H9 (cell line): ENCODE measurements at regions not wholly inside any gene's neighbourhood (a gene's known extent, or its start where the extent isn't known, plus 50 kb on each side); places are given as distances from the start of the nearest gene placed in this dataset.

Source experiments
- DNase-seq: peaks from one replicate; pipeline ENCODE4 v3.0.0-alpha.2; 2017
- H2AFZ ChIP-seq: one replicate; pipeline ENCODE4 v1.6.1; 2013; ENCODE audit warnings: mild to moderate bottlenecking, low read length, control low read depth, moderate library complexity
- H2AK5ac ChIP-seq: 2 replicates; pipeline ENCODE4 v1.6.1; 2013; ENCODE audit warnings: low read length, control low read depth, mixed read lengths; ENCODE audit not compliant: insufficient read length
- H2BK120ac ChIP-seq: one replicate; pipeline ENCODE4 v1.6.1; 2013; ENCODE audit warnings: low read depth, mild to moderate bottlenecking, low read length, control low read depth, inconsistent platforms; ENCODE audit not compliant: poor library complexity, severe bottlenecking
- H2BK12ac ChIP-seq: 2 replicates; pipeline ENCODE4 v1.6.1; 2013; ENCODE audit warnings: low read length, control low read depth, mixed read lengths, low read depth; ENCODE audit not compliant: insufficient read length
- H2BK15ac ChIP-seq: 2 replicates; pipeline ENCODE4 v1.6.1; 2013; ENCODE audit warnings: low read depth, low read length, control low read depth
- H2BK20ac ChIP-seq: one replicate; pipeline ENCODE4 v1.6.1; 2013; ENCODE audit warnings: low read depth, mild to moderate bottlenecking, low read length, control low read depth, inconsistent platforms; ENCODE audit not compliant: poor library complexity, severe bottlenecking
- H2BK5ac ChIP-seq: 2 replicates; pipeline ENCODE4 v1.6.1; 2013; ENCODE audit warnings: low read length, control low read depth, mixed read lengths; ENCODE audit not compliant: insufficient read length
- H3K14ac ChIP-seq: 2 replicates; pipeline ENCODE4 v1.6.1; 2013; ENCODE audit warnings: low read length, control low read depth; ENCODE audit not compliant: insufficient read depth
- H3K18ac ChIP-seq: 2 replicates; pipeline ENCODE4 v1.6.1; 2013; ENCODE audit warnings: low read depth, mild to moderate bottlenecking, mixed read lengths, low read length, control low read depth; ENCODE audit not compliant: insufficient read length
- H3K23ac ChIP-seq: 2 replicates; pipeline ENCODE4 v1.6.1; 2013; ENCODE audit warnings: low read length, control low read depth, mixed read lengths, low read depth; ENCODE audit not compliant: insufficient read length
- H3K23me2 ChIP-seq: 2 replicates; pipeline ENCODE4 v1.6.1; 2013; ENCODE audit warnings: low read depth, mild to moderate bottlenecking, mixed read lengths, low read length, control low read depth; ENCODE audit not compliant: insufficient read length, poor library complexity, severe bottlenecking
- H3K27ac ChIP-seq: 2 replicates; pipeline ENCODE4 v1.5.1; 2013; ENCODE audit warnings: low read length, control low read depth, mixed read lengths, low read depth; ENCODE audit not compliant: insufficient read length
- H3K27me3 ChIP-seq: 2 replicates; pipeline ENCODE4 v1.6.1; 2013; ENCODE audit warnings: low read length, control low read depth, inconsistent platforms; ENCODE audit not compliant: insufficient read depth
- H3K4ac ChIP-seq: 2 replicates; pipeline ENCODE4 v1.6.1; 2013; ENCODE audit warnings: low read depth, mild to moderate bottlenecking, control low read depth, inconsistent platforms, low read length, moderate library complexity
- H3K4me1 ChIP-seq: 2 replicates; pipeline ENCODE4 v1.6.1; 2013; ENCODE audit warnings: low read length, control low read depth, inconsistent platforms; ENCODE audit not compliant: insufficient read depth
- H3K4me2 ChIP-seq: 2 replicates; pipeline ENCODE4 v1.6.1; 2013; ENCODE audit warnings: low read length, control low read depth, mixed read lengths; ENCODE audit not compliant: insufficient read length, insufficient read depth
- H3K56ac ChIP-seq: 2 replicates; pipeline ENCODE4 v1.6.1; 2013; ENCODE audit warnings: low read depth, mild to moderate bottlenecking, mixed read lengths, low read length, control low read depth; ENCODE audit not compliant: insufficient read length
- H3K79me1 ChIP-seq: 2 replicates; pipeline ENCODE4 v1.6.1; 2013; ENCODE audit warnings: low read depth, mild to moderate bottlenecking, moderate library complexity, low read length, control low read depth, inconsistent platforms; ENCODE audit not compliant: insufficient read depth, poor library complexity, severe bottlenecking
- H3K79me2 ChIP-seq: 2 replicates; pipeline ENCODE4 v1.6.1; 2013; ENCODE audit warnings: low read length, control low read depth, inconsistent platforms; ENCODE audit not compliant: insufficient read depth
- H3K9ac ChIP-seq: 2 replicates; pipeline ENCODE4 v1.6.1; 2013; ENCODE audit warnings: low read length, control low read depth, mixed read lengths; ENCODE audit not compliant: insufficient read length; ENCODE audit errors: extremely low read depth
- H3K9me3 ChIP-seq: one replicate; pipeline ENCODE4 v1.6.1; 2013; ENCODE audit warnings: low read depth, low read length, inconsistent platforms; ENCODE audit not compliant: control insufficient read depth
- H3T11ph ChIP-seq: one replicate; pipeline ENCODE4 v1.6.1; 2013; ENCODE audit warnings: mild to moderate bottlenecking, low read length, control low read depth, inconsistent platforms
- H4K20me1 ChIP-seq: one replicate; pipeline ENCODE4 v1.6.1; 2013; ENCODE audit not compliant: control insufficient read depth, insufficient read length, insufficient read depth
- H4K5ac ChIP-seq: 2 replicates; pipeline ENCODE4 v1.6.1; 2013; ENCODE audit warnings: low read depth, mild to moderate bottlenecking, mixed read lengths, low read length, control low read depth; ENCODE audit not compliant: insufficient read length
- H4K8ac ChIP-seq: replicated peaks from 2 replicates; pipeline ENCODE4 v1.6.1; 2013; ENCODE audit warnings: low read length, control low read depth, mixed read lengths, low read depth; ENCODE audit not compliant: insufficient read length
- H4K91ac ChIP-seq: 2 replicates; pipeline ENCODE4 v1.6.1; 2013; ENCODE audit warnings: low read depth, mild to moderate bottlenecking, moderate library complexity, mixed read lengths, low read length, control low read depth; ENCODE audit not compliant: insufficient read length
- H3K27ac Mint-ChIP-seq, 3 experiments: 2 replicates in 2 of 3; 3 replicates in 1 of 3; pipeline ENCODE4 v1.8.0; 2020 to 2021; ENCODE audit warnings: mixed read lengths in 3 of 3, mild to moderate bottlenecking in 1 of 3, moderate library complexity in 1 of 3
- H3K27me3 Mint-ChIP-seq: 2 replicates; pipeline ENCODE4 v1.8.0; 2021; ENCODE audit warnings: low read depth, mild to moderate bottlenecking, moderate library complexity, mixed read lengths
- H3K36me3 Mint-ChIP-seq, 3 experiments: 2 replicates in 2 of 3; 3 replicates in 1 of 3; pipeline ENCODE4 v1.8.0; 2020 to 2021; ENCODE audit warnings: low read depth in 3 of 3, mixed read lengths in 3 of 3; ENCODE audit not compliant: insufficient read depth in 1 of 3
- H3K4me1 Mint-ChIP-seq, 2 experiments: 2 replicates each; pipeline ENCODE4 v1.8.0; 2020; ENCODE audit warnings: mixed read lengths in 2 of 2
- H3K4me3 Mint-ChIP-seq, 2 experiments: 2 replicates in 1 of 2; 3 replicates in 1 of 2; pipeline ENCODE4 v1.8.0; 2020 to 2021; ENCODE audit warnings: mild to moderate bottlenecking in 2 of 2, mixed read lengths in 2 of 2, moderate library complexity in 1 of 2
- H3K9me3 Mint-ChIP-seq, 2 experiments: 2 replicates in 1 of 2; 3 replicates in 1 of 2; pipeline ENCODE4 v1.8.0; 2020; ENCODE audit warnings: mild to moderate bottlenecking in 2 of 2, mixed read lengths in 2 of 2, moderate library complexity in 1 of 2
- CTCF ChIP-seq: fragments of 200-600 bp; sonication (generic); conservative IDR thresholded peaks from 3 replicates; pipeline ENCODE4 v1.8.0; 2021; ENCODE audit warnings: antibody characterized with exemption, mild to moderate bottlenecking
- WGBS: extraction: QIAGEN DNeasy Blood & Tissue Kit; methylation state at CpG from one replicate; pipeline ENCODE4 v1.1.7; 2013; ENCODE audit warnings: missing lambda C conversion rate, low lambda C conversion rate, mixed read lengths; ENCODE audit not compliant: insufficient read length; ENCODE audit errors: extremely low coverage; 5-methylcytosine and 5-hydroxymethylcytosine counted together

GRCh38 chr14:84208451-84208850 lies 1321.5 kb upstream of the FLRT2 start:
- Mint-ChIP-seq H3K27me3 (no peaks in the 10 kb centered on the region), H3K36me3 (no peaks in the 10 kb centered on the region), H3K4me3 (no peak overlapping the region), H3K9me3 (peaks cover 0 to 2% of the 10 kb centered on the region in 2 experiments; a peak in 1 of 5 replicates), H3K4me1 (no peaks in the 10 kb centered on the region), H3K27ac (no peak overlapping the region)
- no peak for DNase-seq
- H4K5ac ChIP-seq, result no peak overlapping the region
- H4K91ac ChIP-seq, result no peak overlapping the region
- H2BK20ac ChIP-seq, result no peak overlapping the region
- no peak overlapping the region for H4K8ac ChIP-seq
- no peak overlapping the region for H2BK12ac ChIP-seq
- no peak overlapping the region for H3K27ac ChIP-seq
- no peak overlapping the region for H2BK15ac ChIP-seq
- H3K9ac ChIP-seq, result no peak overlapping the region
- H2AFZ ChIP-seq, result no peak overlapping the region
- H3K4me2 ChIP-seq, result no peak overlapping the region
- no peaks in the 10 kb centered on the region for H3K23me2 ChIP-seq
- H3K4ac ChIP-seq, result no peak overlapping the region
- no peak overlapping the region for H2BK5ac ChIP-seq
- H3K9me3 ChIP-seq, result no peaks in the 10 kb centered on the region
- no peaks in the 10 kb centered on the region for H3K79me2 ChIP-seq
- no peak overlapping the region for H3K23ac ChIP-seq
- no CpG with 5 or more reads among the region's 7 CpGs for WGBS
- H3K14ac ChIP-seq, result no peak overlapping the region
- no peak overlapping the region for H2BK120ac ChIP-seq
- no peaks in the 10 kb centered on the region for H3K79me1 ChIP-seq
- H3K18ac ChIP-seq, result no peak overlapping the region
- TF ChIP-seq CTCF, result no peak
- H3K56ac ChIP-seq, result no peak overlapping the region
- no peaks in the 10 kb centered on the region for H4K20me1 ChIP-seq
- no peak overlapping the region for H3T11ph ChIP-seq
- H3K27me3 ChIP-seq, result no peaks in the 10 kb centered on the region
- H2AK5ac ChIP-seq, result no peak overlapping the region
- no peaks in the 10 kb centered on the region for H3K4me1 ChIP-seq
